PFSK-1 (cell line): ENCODE measurements at regions not wholly inside any gene's neighbourhood (a gene's known extent, or its start where the extent isn't known, plus 50 kb on each side); places are given as distances from the start of the nearest gene placed in this dataset.

Source experiments
- POLR2AphosphoS5 ChIP-seq: IDR thresholded peaks from 2 replicates; pipeline ENCODE4 v1.6.1; 2012; ENCODE audit warnings: low read depth, mild to moderate bottlenecking, control low read depth, low read length, moderate library complexity
- SIN3A ChIP-seq: IDR thresholded peaks from 2 replicates; pipeline ENCODE4 v1.6.1; 2012; ENCODE audit warnings: mild to moderate bottlenecking, low read length, moderate library complexity, borderline replicate concordance; ENCODE audit not compliant: insufficient read depth
- TAF1 ChIP-seq: IDR thresholded peaks from 2 replicates; pipeline ENCODE4 v1.6.1; 2012; ENCODE audit warnings: low read length, control low read depth, borderline replicate concordance; ENCODE audit not compliant: insufficient read depth

DNA sequence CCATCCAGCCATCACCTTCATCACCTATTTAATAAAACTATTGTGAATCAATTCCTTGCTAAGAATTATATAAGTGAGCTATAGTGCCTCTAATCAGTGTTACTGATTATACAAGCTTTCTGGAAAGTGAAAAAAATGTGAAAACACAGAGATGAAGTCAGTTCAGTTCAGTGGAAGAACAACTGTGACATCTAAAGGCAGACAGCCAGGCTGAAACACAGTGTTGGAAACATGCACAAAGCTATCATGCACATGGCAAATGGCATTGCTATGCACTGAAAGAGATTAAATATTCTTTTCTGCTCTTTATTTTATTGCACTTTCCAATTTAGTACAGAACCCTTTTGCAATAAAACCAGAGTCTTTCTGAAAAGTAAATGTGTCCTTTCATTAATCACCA lies 294.0 kb downstream of the RBM26 start:
- TF ChIP-seq POLR2AphosphoS5: no peak
- TF ChIP-seq SIN3A: no peak
- TF ChIP-seq TAF1: no peak
